Esophagus muscularis mucosa (tissue), 4 donors: ENCODE measurements at regions not wholly inside any gene's neighbourhood (a gene's known extent, or its start where the extent isn't known, plus 50 kb on each side); places are given as distances from the start of the nearest gene placed in this dataset.

ENCODE experiments used
- DNase-seq: peaks from one replicate; pipeline ENCODE4 v3.0.0-alpha.2; 2017; ENCODE audit errors: extremely low spot score
- H3K27ac ChIP-seq, 4 donors: fragments of 200-600 bp; sonication (generic); replicated peaks in 1 of 4; 1 replicate in 3 of 4; 2 replicates in 1 of 4; pipeline ENCODE4 v1.5.1; 2016 to 2019; ENCODE audit warnings: mild to moderate bottlenecking in 1 of 4
- H3K27me3 ChIP-seq, 4 donors: fragments of 200-600 bp; sonication (generic); one replicate each; pipeline versions ENCODE4 v1.5.1 to v1.6.0; 2016 to 2019
- H3K36me3 ChIP-seq, 4 donors: fragments of 200-600 bp; sonication (generic); one replicate each; pipeline ENCODE4 v1.5.1; 2016 to 2019
- H3K4me1 ChIP-seq, 4 donors: fragments of 200-600 bp; sonication (generic); one replicate each; pipeline ENCODE4 v1.5.1; 2016 to 2019
- H3K4me3 ChIP-seq, 4 donors: fragments of 200-600 bp; sonication (generic); 1 replicate in 2 of 4; 2 replicates in 2 of 4; pipeline ENCODE4 v1.5.1; 2016 to 2019; ENCODE audit warnings: mild to moderate bottlenecking in 4 of 4, moderate library complexity in 1 of 4
- H3K9me3 ChIP-seq, 4 donors: fragments of 200-600 bp; sonication (generic); 1 replicate in 3 of 4; 2 replicates in 1 of 4; pipeline ENCODE4 v1.5.1; 2016 to 2019
- CTCF ChIP-seq, 3 experiments: fragments of 200-600 bp in 2 of 3; fragments of 450-650 bp in 1 of 3; sonication (generic) in 2 of 3; IDR thresholded peaks; one replicate each; pipeline ENCODE4 v1.5.1; 2017 to 2019; ENCODE audit warnings: antibody characterized with exemption in 3 of 3, mild to moderate bottlenecking in 2 of 3, moderate library complexity in 1 of 3
- EP300 ChIP-seq: sonication (generic); formaldehyde crosslinking; IDR thresholded peaks from one replicate; pipeline ENCODE4 v1.6.1; 2017; ENCODE audit warnings: antibody characterized with exemption
- POLR2A ChIP-seq: fragments of 450-650 bp; IDR thresholded peaks from one replicate; pipeline ENCODE4 v1.6.1; 2017; ENCODE audit warnings: antibody characterized with exemption, moderate library complexity, mild to moderate bottlenecking, low read depth
- POLR2AphosphoS5 ChIP-seq, 2 donors: sonication (generic); formaldehyde crosslinking; IDR thresholded peaks; one replicate each; pipeline ENCODE4 v1.6.1; 2017; ENCODE audit warnings: antibody characterized with exemption in 2 of 2
- WGBS: methylation state at CpG from one replicate; pipeline ENCODE4 v1.1.5; 2018; 5-methylcytosine and 5-hydroxymethylcytosine counted together
- intact Hi-C: fragments of 100-400 bp; cut with DNase I; formaldehyde crosslinking; loops from one replicate; pipeline ENCODE4 v1.15.1; 2023

- Histone ChIP-seq H3K36me3 (no peaks in the 10 kb centered on the region), H3K4me3 (no peak overlapping the region), H3K27ac (no peak overlapping the region), H3K27me3 (peaks cover 0 to 12% (median 0%) of the 10 kb centered on the region in 4 donors), H3K9me3 (no peaks in the 10 kb centered on the region), H3K4me1 (no peaks in the 10 kb centered on the region)
- intact Hi-C loops, result no loop called here
- no peak for DNase-seq
- TF ChIP-seq POLR2A (no peak), POLR2AphosphoS5 (IDR thresholded peaks at IDR 0.05) (no peak), CTCF (IDR thresholded peaks at IDR 0.05) (no peak), EP300 (no peak)
Observed at GRCh38 chr7:21346297-21346696, 81.6 kb upstream of the SP4 start.

DNA sequence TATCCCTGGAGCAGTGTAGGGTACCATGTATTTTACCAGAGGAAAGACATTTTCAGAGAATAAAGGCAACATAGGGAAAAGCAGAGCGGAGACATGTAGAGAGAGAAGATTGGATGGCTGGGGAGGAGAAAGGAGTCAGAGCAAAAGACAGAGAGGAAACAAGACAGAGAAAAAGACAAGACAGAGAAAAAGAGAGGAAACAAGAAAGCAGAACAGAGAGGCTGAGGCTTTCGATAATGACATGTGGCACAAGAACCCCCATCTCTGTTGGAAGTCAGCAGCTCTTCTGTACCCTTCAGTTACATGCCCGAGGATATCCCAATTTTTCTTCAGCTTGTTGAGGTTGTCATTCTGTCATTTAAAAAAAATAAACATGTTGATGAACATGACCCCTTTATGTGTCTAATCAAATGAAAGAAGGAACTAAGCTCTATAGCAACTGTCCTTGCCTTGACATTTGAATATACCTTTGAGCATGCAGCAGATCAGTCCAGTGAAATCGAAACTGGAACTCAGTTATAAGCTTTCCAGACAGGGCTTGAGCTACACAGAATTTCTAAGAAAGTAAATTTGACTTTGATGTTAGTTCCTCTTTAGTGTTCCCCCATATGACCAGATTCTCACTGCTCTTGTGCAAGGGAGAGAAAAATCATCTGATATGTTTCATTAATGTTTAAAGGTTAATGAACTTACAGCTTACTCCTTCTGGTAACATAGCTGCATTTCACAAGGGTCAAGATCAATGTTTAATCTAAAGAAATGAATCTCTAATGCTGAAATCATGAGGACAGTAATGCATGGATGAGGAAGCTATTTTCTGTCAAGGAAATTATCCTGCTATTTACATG lies 75.1 kb upstream of the SP4 start:
- Histone ChIP-seq H3K4me3 (no peak overlapping the region), H3K27ac (no peak overlapping the region), H3K4me1 (no peaks in the 10 kb centered on the region), H3K27me3 (no peaks in the 10 kb centered on the region), H3K9me3 (no peaks in the 10 kb centered on the region), H3K36me3 (no peaks in the 10 kb centered on the region)
- no peak for DNase-seq
- TF ChIP-seq CTCF (IDR thresholded peaks at IDR 0.05) (no peak), POLR2A (no peak), POLR2AphosphoS5 (IDR thresholded peaks at IDR 0.05) (no peak), EP300 (no peak)
- intact Hi-C loops, result no loop called here
- WGBS, result 66% methylated on average over 4 of the region's 4 CpGs

DNA sequence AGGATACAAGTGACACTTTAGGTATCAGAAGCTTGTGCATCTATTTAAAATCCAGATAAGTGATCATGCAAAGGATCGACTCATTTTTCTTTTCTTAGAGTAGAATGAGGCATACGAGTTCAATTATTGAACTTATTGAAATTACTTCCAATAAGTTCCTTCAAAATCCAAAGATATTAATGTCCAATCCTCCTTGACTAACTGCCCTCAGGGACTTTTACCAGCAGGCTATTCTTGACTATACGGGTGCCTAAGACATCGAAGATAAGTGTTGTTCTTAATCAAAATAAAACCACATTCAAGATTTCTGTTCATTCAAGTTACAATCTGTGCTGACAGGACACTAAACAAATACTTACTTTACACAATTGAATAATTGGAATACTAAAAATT lies 74.5 kb upstream of the SP4 start:
- no peak overlapping the region for H3K27ac ChIP-seq
- intact Hi-C loops, result no loop called here
- H3K9me3 ChIP-seq, result no peaks in the 10 kb centered on the region
- no peaks in the 10 kb centered on the region for H3K36me3 ChIP-seq
- no peak for DNase-seq
- 82% methylated on average over 4 of the region's 4 CpGs for WGBS
- H3K27me3 ChIP-seq, result no peaks in the 10 kb centered on the region
- H3K4me3 ChIP-seq, result no peak overlapping the region
- no peak for TF ChIP-seq EP300
- no peaks in the 10 kb centered on the region for H3K4me1 ChIP-seq

DNA sequence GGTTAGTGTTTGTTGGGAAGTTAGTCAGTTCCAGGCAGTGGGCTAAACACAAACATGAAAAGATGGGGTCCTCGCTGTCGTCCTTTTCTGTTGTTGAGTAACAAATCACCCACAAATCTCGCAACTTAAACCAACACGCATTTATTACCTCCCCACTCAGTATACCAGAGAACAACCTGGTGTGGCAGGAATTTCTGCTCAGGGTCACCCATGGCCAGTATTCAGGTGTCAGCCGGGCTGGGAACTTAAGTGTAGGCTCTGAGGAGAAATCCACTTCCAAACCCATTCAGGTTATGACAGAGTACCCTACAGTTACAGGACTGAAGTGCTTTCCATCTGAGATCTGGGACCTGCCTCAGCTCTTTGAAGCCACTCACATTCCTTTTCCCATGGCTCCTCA lies 73.6 kb upstream of the SP4 start:
- intact Hi-C loops, result no loop called here
- no peaks in the 10 kb centered on the region for H3K27me3 ChIP-seq
- DNase-seq, result no peak
- H3K9me3 ChIP-seq, result no peaks in the 10 kb centered on the region
- 94% methylated on average over 5 of the region's 5 CpGs for WGBS
- no peak overlapping the region for H3K4me3 ChIP-seq
- H3K4me1 ChIP-seq, result no peaks in the 10 kb centered on the region
- TF ChIP-seq POLR2A, result no peak
- TF ChIP-seq CTCF (IDR thresholded peaks at IDR 0.05), result no peak
- TF ChIP-seq POLR2AphosphoS5 (IDR thresholded peaks at IDR 0.05), result no peak
- no peak for TF ChIP-seq EP300
- H3K36me3 ChIP-seq, result no peaks in the 10 kb centered on the region
- no peak overlapping the region for H3K27ac ChIP-seq

- no peaks in the 10 kb centered on the region for H3K36me3 ChIP-seq
- no peaks in the 10 kb centered on the region for H3K4me1 ChIP-seq
- WGBS, result 70% methylated on average over 2 of the region's 2 CpGs
- no peaks in the 10 kb centered on the region for H3K9me3 ChIP-seq
- intact Hi-C loops, result no loop called here
- no peak overlapping the region for H3K4me3 ChIP-seq
- no peak for DNase-seq
- H3K27ac ChIP-seq, result no peak overlapping the region
- H3K27me3 ChIP-seq, result no peaks in the 10 kb centered on the region
- TF ChIP-seq POLR2A (no peak), POLR2AphosphoS5 (IDR thresholded peaks at IDR 0.05) (no peak), CTCF (IDR thresholded peaks at IDR 0.05) (no peak), EP300 (no peak)
Observed at GRCh38 chr7:21355406-21355874, 72.4 kb upstream of the SP4 start.
